Fibroblast of villous mesenchyme (primary cell): ENCODE measurements at regions not wholly inside any gene's neighbourhood (a gene's known extent, or its start where the extent isn't known, plus 50 kb on each side); places are given as distances from the start of the nearest gene placed in this dataset.

Experiments used
- DNase-seq: peaks from one replicate; pipeline ENCODE4 v3.0.0-alpha.2; 2010; ENCODE audit warnings: low read depth
- H3K4me3 ChIP-seq: 2 replicates; pipeline ENCODE4 v1.5.1; 2011; ENCODE audit warnings: low read depth, mild to moderate bottlenecking, low read length
- TF ChIP-seq, protein P1 (sequence below): IDR thresholded peaks from 2 replicates; pipeline ENCODE4 v1.5.1; 2012; ENCODE audit warnings: low read depth, mild to moderate bottlenecking, low read length; ENCODE audit not compliant: insufficient read depth

- no peak overlapping the region for H3K4me3 ChIP-seq
- DNase-seq = no peak
- TF ChIP-seq, protein P1, sequence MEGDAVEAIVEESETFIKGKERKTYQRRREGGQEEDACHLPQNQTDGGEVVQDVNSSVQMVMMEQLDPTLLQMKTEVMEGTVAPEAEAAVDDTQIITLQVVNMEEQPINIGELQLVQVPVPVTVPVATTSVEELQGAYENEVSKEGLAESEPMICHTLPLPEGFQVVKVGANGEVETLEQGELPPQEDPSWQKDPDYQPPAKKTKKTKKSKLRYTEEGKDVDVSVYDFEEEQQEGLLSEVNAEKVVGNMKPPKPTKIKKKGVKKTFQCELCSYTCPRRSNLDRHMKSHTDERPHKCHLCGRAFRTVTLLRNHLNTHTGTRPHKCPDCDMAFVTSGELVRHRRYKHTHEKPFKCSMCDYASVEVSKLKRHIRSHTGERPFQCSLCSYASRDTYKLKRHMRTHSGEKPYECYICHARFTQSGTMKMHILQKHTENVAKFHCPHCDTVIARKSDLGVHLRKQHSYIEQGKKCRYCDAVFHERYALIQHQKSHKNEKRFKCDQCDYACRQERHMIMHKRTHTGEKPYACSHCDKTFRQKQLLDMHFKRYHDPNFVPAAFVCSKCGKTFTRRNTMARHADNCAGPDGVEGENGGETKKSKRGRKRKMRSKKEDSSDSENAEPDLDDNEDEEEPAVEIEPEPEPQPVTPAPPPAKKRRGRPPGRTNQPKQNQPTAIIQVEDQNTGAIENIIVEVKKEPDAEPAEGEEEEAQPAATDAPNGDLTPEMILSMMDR = no peak
These were observed 466.0 kb downstream of the CAAP1 start for GRCh38 chr9:26426551-26427131.

GRCh38 chr9:26418480-26418879 is 474.1 kb downstream of the CAAP1 start:
- DNase-seq = no peak
- H3K4me3 ChIP-seq = no peak overlapping the region
- TF ChIP-seq, protein P1 = no peak

DNA sequence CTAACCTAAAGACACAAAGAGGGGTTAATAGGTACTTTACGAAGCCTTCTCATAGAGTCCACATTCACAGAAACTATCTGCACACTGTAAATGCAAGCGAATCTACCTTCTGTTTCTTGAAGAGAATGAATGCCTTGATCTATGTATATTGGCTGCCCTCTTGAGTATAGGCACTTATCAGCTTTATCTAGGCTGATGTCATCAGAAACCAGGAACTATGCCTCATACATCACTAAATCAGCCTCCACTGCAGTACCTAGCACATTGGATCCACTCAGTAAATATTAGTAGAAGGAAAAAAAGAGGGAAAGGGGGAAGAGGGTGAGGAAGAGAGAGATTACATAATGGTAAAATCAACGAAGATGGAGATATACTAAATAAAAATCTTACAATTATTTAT is 477.1 kb downstream of the CAAP1 start:
- TF ChIP-seq, protein P1 = no peak
- no peak overlapping the region for H3K4me3 ChIP-seq
- no peak for DNase-seq

DNA sequence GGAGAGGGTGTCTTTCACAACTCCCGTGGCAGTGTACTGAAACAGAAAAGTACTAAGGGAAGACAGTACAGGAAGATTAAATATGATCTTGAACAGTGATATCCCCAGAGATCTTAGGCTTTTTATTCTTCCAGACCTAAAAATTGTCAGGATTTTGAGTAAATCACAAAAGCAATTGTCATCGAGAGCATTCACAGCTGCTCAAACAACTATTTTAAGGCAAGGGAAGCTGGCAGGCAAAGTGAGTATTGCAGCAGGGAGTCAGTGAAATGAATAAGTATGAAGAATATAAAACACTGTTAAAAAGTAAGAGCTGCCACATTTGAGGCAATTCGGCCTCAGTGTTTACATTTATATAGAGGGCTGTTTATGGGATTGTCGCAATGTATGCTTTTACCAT is 479.0 kb downstream of the CAAP1 start:
- no peak overlapping the region for H3K4me3 ChIP-seq
- no peak for DNase-seq
- TF ChIP-seq, protein P1 = no peak

GRCh38 chr9:26412446-26412845 is 480.2 kb downstream of the CAAP1 start:
- TF ChIP-seq, protein P1 = no peak
- H3K4me3 ChIP-seq = no peak overlapping the region
- DNase-seq = no peak

GRCh38 chr9:26406676-26407075 is 485.9 kb downstream of the CAAP1 start:
- TF ChIP-seq, protein P1 = no peak
- DNase-seq = no peak
- H3K4me3 ChIP-seq = no peak overlapping the region

- TF ChIP-seq, protein P1 = no peak
- H3K4me3 ChIP-seq = no peak overlapping the region
- DNase-seq = no peak
These were observed 493.0 kb downstream of the CAAP1 start for GRCh38 chr9:26399556-26399955.
